NCI-H187 (cell line): ENCODE measurements at regions not wholly inside any gene's neighbourhood (a gene's known extent, or its start where the extent isn't known, plus 50 kb on each side); places are given as distances from the start of the nearest gene placed in this dataset.
"Not testable (repeated sequence)": the region's sequence is repeated elsewhere in the genome, so short reads cannot be mapped to it uniquely, and the experiment has no call there.

Experiments used
- DNase-seq, 2 experiments: peaks; one replicate each; lab custom pipeline; 2025; lab: John Stamatoyannopoulos, UW

- DNase-seq: no peak
Measured at GRCh38 chr7:46134795-46135194, 213.7 kb upstream of the IGFBP3 start.

GRCh38 chr7:46134385-46134784 lies 213.3 kb upstream of the IGFBP3 start:
- no peak for DNase-seq

DNA sequence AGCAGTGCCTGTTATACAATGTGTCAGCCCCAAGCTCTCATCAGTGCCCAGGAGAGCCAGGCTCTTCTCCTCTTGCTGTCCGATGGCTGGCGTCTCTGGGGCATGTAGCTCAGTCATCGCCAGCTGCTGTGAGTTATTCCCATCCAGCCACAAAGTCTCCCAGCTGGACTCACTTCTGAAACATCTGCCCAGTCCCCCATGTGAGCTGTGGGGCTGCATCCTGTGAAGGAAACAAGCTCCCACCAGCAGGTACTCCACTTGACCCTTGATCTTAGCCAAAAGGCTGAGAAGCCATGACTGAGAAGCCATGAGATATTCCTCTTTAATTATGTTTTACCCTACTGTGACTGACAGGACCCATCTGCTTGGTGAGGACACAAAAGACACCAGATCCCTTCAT lies 212.7 kb upstream of the IGFBP3 start:
- no peak for DNase-seq

DNA sequence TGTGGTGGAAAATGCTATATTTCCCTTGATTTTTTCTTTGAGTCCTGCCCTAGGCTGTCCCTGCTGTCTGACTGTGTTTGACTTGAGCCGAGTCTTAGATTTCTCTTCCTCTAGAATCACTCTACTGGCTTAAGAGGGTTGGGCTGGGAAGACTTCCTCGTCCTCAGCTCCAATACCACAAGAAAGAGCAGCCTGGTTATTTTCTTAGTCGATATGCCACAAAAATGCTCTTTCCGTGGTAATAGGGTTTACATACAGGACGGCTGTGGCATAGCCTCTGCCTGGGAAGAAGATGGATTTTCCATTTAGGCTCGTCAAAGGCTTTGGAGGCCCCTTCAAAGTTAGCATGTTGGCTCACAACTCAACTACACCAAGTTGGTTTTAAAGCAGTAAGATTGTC lies 212.0 kb upstream of the IGFBP3 start:
- DNase-seq: no peak

GRCh38 chr7:46131916-46132795 lies 211.1 kb upstream of the IGFBP3 start:
- no peak for DNase-seq

DNA sequence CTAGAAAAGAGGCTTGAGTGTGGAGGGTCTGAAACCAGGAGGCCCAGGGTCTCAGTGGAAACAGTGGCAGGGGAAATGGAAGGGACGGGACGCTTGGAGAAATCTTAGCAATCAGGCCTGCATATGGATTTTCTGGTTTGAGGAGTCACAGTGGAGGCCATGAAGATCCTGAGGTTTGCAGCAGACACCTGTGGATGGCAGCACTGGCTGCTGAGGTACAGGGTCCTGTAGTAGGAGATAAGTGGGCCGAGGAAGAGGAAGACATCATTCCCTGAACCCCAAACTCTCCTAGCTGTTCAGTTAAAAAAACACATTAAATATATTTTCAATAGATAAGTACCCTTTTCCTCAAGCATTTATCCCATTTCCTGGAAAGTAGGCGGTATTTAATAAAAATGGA lies 208.8 kb upstream of the IGFBP3 start:
- DNase-seq: no peak

GRCh38 chr7:46127814-46128213 lies 206.7 kb upstream of the IGFBP3 start:
- DNase-seq: no peak

DNA sequence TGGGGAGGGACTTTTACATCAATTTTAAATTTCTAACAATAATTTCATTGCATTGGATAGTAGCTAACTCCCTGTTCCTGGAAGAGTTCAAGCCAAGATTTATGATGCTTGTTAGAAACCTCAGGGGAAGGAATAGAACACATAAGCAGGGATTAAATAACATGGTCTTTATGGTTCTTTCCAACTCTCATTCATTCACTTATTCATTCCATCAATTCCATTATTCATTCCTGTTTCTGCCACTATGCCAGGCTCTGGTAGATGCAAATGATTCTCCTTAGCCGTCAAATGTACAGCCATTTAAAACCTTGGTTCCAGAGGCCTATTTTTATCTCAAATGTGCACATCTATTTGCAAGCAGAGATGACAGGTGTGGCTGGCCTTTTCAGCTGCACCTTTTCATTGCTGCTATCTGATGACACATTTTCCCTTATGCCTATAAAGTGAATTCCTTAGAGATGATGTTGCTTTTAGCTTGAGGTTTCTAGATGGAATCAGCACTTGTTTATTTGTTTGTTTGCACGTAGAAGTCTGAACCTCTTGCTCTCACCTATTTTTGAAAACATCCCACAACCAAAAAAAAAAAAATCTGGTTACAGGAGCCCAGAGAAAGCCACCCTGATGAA lies 205.7 kb upstream of the IGFBP3 start:
- no peak for DNase-seq

GRCh38 chr7:46123756-46124343 lies 202.8 kb upstream of the IGFBP3 start:
- DNase-seq: no peak

GRCh38 chr7:46115410-46115809 lies 194.3 kb upstream of the IGFBP3 start:
- no peak for DNase-seq

GRCh38 chr7:46109437-46109836 lies 188.4 kb upstream of the IGFBP3 start:
- DNase-seq: no peak

- DNase-seq: no peak
Measured at GRCh38 chr7:46108272-46108671, 187.2 kb upstream of the IGFBP3 start.

DNA sequence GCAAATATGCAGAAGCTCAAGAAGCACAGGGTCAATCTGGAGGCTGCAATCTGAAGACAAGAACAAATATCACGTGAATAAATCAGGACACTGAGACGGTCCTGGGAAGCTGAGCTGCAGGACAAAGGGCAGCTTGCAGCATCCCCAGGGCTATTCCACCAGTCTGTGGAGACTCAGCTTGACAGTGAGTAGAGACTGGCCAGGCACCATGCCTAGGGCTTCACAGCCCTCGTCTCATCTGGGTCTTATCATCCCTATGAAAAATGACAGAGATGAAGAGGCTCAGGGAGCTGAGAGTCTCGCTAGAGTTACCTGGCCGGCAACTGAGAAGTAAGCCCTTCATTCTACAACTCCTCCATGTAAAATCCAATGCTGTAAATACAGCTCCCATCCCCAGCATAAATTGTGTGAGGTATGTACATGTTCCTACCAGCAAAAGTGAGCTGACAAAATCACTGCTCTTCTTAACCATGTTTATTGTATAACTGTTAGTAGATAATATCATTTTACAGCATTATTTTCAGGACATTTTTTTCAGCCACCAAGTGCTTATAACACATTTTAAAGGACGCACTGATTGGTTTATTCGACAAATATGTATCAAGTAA lies 186.6 kb upstream of the IGFBP3 start:
- no peak for DNase-seq

- no peak for DNase-seq
Measured at GRCh38 chr7:46100521-46100920, 179.4 kb upstream of the IGFBP3 start.

DNA sequence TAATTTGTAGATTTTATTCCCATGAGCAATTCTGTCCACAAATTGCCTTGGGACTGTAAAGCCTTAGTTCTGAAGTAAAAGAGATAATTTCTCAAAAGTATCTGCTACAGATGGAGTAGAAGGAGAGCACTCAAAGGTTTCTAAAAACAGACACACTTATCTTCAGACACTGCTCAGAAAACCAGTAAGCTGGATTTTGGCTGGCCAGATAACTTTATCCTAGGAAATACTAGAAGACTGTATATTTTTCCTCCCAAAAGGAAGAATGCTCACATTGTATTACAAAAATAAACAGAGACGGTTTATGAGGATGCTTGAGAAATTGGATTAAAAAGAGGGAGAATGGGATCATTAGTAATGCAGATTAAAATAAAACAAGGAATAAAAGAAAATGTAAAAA lies 178.0 kb upstream of the IGFBP3 start:
- DNase-seq: no peak

GRCh38 chr7:46091071-46091470 lies 170.0 kb upstream of the IGFBP3 start:
- DNase-seq: no peak

DNA sequence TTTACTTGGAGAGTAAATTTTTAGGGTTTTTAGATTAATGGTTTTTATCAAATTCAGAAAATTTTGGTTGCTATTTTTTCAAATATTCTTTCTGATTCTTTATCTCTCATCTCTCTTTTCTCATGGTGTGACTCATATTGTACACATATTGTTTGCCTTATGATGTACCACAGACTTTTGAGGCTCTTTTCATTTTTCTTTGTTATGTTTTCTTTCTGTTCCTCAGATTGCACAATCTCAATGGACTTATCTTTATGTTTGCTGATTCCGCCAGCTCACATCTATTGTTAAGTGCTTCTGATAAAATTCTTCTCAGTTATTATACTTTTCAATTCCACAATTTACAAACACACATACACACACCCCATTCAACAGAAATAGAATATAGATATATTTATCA lies 168.2 kb upstream of the IGFBP3 start:
- no peak for DNase-seq

DNA sequence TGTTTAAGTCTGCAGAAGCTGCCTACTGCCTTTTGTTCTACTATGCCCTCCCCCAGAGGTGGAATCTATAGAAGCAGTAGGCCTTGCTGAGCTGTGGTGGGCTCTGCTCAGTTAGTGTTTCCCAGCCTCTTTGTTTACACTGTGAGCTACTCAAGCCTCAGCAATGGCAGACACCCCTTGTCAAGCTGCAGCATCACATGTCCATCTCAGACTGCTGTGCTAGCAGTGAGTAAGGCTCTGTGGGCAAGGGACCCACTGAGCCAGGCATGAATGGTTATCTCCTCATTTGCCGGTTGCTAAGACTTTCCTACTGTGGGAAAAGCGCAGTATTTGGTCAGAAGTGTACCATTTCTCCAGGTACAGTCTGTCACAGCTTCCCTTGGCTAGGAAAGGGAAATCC lies 167.4 kb upstream of the IGFBP3 start:
- not testable (repeated sequence) for DNase-seq

- no peak for DNase-seq
Measured at GRCh38 chr7:46080595-46081159, 159.6 kb upstream of the IGFBP3 start.

GRCh38 chr7:46079421-46079820 lies 158.3 kb upstream of the IGFBP3 start:
- DNase-seq: no peak

GRCh38 chr7:46076527-46076926 lies 155.5 kb upstream of the IGFBP3 start:
- no peak for DNase-seq

DNA sequence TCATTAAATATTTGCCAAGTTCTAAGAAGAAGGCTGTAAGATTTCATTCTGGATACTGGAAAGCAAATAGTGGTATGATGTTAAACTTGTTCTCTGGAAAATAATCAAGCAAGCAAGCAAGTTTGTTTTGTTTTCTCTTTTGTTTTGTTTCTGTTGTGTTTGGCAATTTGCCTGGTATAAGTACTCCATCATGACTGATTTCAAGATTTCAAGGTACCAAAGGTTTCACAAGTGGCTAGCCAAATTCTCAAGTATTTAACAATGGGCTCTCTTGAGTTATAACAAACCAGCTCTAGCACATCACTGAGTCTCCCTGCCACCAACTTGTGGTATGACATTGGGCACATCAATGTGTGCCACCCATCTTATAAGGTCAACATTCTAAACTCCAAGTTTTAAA lies 151.7 kb upstream of the IGFBP3 start:
- DNase-seq: no peak

- no peak for DNase-seq
Measured at GRCh38 chr7:46071601-46072000, 150.5 kb upstream of the IGFBP3 start.
